HG02943 (cell line): ENCODE measurements at regions not wholly inside any gene's neighbourhood (a gene's known extent, or its start where the extent isn't known, plus 50 kb on each side); places are given as distances from the start of the nearest gene placed in this dataset.

Source experiments
- ATAC-seq: cut with Tn5 transposase; IDR thresholded peaks from one replicate; pipeline ENCODE4 v1.9.1; 2021; ENCODE audit warnings: mild to moderate bottlenecking, low read depth, moderate library complexity; ENCODE audit not compliant: unreplicated experiment

DNA sequence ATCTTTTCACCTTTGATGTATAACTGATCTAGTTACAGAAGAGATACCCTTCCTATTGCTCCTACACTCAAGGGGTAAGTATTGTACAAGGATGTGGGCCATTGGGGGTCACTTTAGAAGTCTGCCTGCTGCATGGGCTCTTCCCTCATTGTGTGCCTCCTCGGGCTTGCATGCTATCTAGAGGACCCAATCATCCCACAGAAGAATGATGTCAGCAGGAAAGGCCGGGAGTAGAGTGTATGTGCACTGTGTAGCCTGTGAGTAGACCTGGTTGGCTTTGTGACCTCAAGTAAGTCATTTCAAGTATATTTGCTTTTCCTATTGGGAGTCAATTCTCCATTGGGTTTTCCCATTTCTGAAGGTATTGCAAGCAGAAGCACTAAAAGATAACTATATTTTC is 129.5 kb upstream of the TRIB2 start:
- no peak for ATAC-seq

- no peak for ATAC-seq
Observed at GRCh38 chr2:12587729-12588522, 128.8 kb upstream of the TRIB2 start.

- no peak for ATAC-seq
Observed at GRCh38 chr2:12588986-12589385, 127.8 kb upstream of the TRIB2 start.

GRCh38 chr2:12589802-12590320 is 126.9 kb upstream of the TRIB2 start:
- no peak for ATAC-seq

- no peak for ATAC-seq
Observed at GRCh38 chr2:12592296-12592695, 124.4 kb upstream of the TRIB2 start.

GRCh38 chr2:12594590-12594989 is 122.1 kb upstream of the TRIB2 start:
- ATAC-seq = no peak

- no peak for ATAC-seq
Observed at GRCh38 chr2:12596771-12597170, 120.0 kb upstream of the TRIB2 start.

GRCh38 chr2:12597610-12598009 is 119.1 kb upstream of the TRIB2 start:
- ATAC-seq = no peak

DNA sequence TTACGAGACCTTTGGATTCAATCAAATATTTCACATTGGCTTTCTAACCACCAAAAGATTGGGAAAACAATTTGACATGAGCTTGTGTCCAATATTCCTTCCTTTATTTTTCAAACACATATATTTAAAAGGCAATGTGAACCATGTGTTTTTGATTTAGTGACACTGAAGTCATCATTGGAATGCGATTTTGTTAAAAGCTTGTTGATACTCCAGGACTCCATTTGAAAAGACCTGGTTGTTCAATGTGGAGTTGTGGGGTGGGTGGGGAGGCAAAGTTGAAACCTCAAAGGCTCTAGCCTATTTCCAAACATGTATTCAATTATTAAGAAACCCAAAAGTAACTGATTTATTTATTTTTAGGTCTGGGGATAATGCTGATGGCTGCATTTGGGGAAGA is 114.1 kb upstream of the TRIB2 start:
- ATAC-seq = no peak

- no peak for ATAC-seq
Observed at GRCh38 chr2:12603781-12604295, 112.9 kb upstream of the TRIB2 start.

GRCh38 chr2:12604341-12604740 is 112.4 kb upstream of the TRIB2 start:
- ATAC-seq = no peak

- no peak for ATAC-seq
Observed at GRCh38 chr2:12605366-12605765, 111.4 kb upstream of the TRIB2 start.

DNA sequence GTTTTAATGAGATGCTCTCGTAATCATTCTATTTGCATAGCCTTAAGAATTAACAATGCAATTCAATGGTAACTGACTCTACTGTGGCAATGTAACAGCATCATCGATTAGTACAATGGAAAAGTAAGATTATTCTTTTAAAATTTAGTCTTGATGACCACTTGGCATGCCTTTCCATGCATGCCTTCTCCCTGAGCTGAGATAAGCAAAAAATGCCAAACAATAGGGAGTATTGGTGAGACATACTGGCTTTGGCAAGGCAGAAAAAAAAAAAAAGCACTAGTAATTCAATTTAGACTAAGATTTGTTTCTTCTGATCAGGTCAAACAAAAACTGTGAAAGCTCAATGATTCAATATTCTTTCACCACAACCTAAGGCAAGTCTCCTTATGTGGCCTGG is 110.8 kb upstream of the TRIB2 start:
- no peak for ATAC-seq

GRCh38 chr2:12606472-12607000 is 110.2 kb upstream of the TRIB2 start:
- ATAC-seq = no peak

- ATAC-seq = no peak
Observed at GRCh38 chr2:12607971-12608370, 108.8 kb upstream of the TRIB2 start.

DNA sequence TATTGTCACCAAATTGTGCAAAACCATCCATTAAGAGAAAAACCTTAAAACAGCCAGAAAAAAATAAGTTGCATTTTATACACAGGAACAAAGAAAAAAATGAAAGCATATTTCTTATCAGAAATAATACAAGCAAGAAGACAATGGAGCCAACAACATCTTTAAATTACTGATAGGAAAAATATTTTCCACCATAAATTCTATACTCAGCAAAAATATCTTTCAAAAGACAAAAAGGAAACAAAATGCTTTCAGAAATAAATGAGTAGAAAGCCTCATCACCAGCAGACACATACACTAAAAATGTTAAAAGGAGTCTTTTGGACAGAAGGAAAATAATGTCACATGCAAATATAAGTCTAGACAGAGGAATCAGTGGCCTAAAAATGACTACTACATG is 106.4 kb upstream of the TRIB2 start:
- no peak for ATAC-seq

GRCh38 chr2:12612168-12612567 is 104.6 kb upstream of the TRIB2 start:
- no peak for ATAC-seq

DNA sequence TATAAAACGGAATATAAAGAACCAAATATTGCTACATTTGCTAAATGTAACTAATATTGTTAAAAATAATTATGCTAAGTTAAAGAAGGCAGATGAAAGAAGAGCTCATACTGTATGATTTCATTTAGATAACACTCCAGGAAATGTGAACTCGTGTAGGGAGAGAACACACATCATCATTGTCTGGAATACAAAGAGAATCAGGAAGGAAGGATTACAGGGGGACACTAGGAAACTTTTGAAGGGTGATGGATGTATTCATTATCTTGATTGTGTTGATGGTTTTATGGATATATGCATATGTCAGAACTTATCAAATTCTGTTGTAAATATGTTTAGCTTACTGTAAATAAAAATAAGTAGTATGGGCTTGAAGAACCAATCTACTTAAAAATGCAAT is 104.1 kb upstream of the TRIB2 start:
- no peak for ATAC-seq

- no peak for ATAC-seq
Observed at GRCh38 chr2:12613137-12613835, 103.5 kb upstream of the TRIB2 start.

DNA sequence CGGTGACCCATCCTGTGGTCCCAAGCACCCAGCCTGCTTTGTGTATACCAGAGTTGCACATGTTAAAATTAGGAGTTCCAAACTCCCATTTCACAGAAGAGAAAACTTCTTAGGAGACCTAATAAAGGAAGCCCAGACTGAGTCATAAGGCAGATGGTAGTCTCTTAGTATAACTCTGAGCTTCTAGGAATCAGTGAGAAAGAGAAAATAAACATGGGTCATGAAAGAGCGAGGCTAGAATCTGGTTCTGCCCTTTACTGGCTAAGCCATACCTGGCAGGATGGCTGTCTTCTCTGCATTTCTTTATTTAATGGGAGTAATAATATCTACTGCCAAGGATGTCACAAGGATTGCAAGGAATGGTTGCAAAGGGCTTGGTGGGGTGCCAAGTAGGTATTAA is 101.2 kb upstream of the TRIB2 start:
- no peak for ATAC-seq

- no peak for ATAC-seq
Observed at GRCh38 chr2:12616456-12617156, 100.1 kb upstream of the TRIB2 start.
